ENCODE measurements at regions not wholly inside any gene's neighbourhood (a gene's known extent, or its start where the extent isn't known, plus 50 kb on each side); places are given as distances from the start of the nearest gene placed in this dataset.

- no peak for TF ChIP-seq SP1 (IDR thresholded peaks at IDR 0.05)
- no peak for TF ChIP-seq ELF4 (IDR thresholded peaks at IDR 0.05)
- TF ChIP-seq SUZ12 (IDR thresholded peaks at IDR 0.05) = no peak
- no peak for TF ChIP-seq BHLHE40 (IDR thresholded peaks at IDR 0.05; ENCODE audit: borderline replicate concordance)
- no peak for TF ChIP-seq NFRKB (IDR thresholded peaks at IDR 0.05)
- no peak for TF ChIP-seq FOXA1 (IDR thresholded peaks at IDR 0.05)
- TF ChIP-seq FOXM1 (IDR thresholded peaks at IDR 0.05; ENCODE audit: borderline replicate concordance) = no peak
- TF ChIP-seq, protein P1, sequence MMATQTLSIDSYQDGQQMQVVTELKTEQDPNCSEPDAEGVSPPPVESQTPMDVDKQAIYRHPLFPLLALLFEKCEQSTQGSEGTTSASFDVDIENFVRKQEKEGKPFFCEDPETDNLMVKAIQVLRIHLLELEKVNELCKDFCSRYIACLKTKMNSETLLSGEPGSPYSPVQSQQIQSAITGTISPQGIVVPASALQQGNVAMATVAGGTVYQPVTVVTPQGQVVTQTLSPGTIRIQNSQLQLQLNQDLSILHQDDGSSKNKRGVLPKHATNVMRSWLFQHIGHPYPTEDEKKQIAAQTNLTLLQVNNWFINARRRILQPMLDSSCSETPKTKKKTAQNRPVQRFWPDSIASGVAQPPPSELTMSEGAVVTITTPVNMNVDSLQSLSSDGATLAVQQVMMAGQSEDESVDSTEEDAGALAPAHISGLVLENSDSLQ (IDR thresholded peaks at IDR 0.05) = no peak
- no peak for TF ChIP-seq L3MBTL2 (conservative IDR thresholded peaks at IDR 0.05)
- no peak for TF ChIP-seq TARDBP (IDR thresholded peaks at IDR 0.05)
- no peak for TF ChIP-seq FOXK2 (IDR thresholded peaks at IDR 0.05)
- TF ChIP-seq HDGF (IDR thresholded peaks at IDR 0.05; ENCODE audit: borderline replicate concordance) = no peak
These were observed 454.2 kb downstream of the GRIA2 start for GRCh38 chr4:157674699-157675098.
